ENCODE measurements at regions not wholly inside any gene's neighbourhood (a gene's known extent, or its start where the extent isn't known, plus 50 kb on each side); places are given as distances from the start of the nearest gene placed in this dataset.

GRCh38 chr4:79049840-79050540 is 110.8 kb upstream of the PAQR3 start:
- H3K4me3 ChIP-seq (ENCODE audit: low read depth in 1 of 2, low read length in 2 of 2): no peak overlapping the region
- no peak for DNase-seq
- TF ChIP-seq EZH2 (IDR thresholded peaks at IDR 0.05; ENCODE audit: borderline replicate concordance, low read depth, low read length, severe bottlenecking) (no peak), CTCF (IDR thresholded peaks at IDR 0.05; ENCODE audit: borderline replicate concordance, extremely low read depth, low read length, poor library complexity, severe bottlenecking) (no peak)

GRCh38 chr4:79048878-79049277 is 109.6 kb upstream of the PAQR3 start:
- Histone ChIP-seq H3K4me1 (ENCODE audit: insufficient read depth, low read length) (no peaks in the 10 kb centered on the region), H3K9ac (ENCODE audit: low read depth, low read length) (no peak overlapping the region), H3K27ac (ENCODE audit: low read length) (no peak overlapping the region), H3K27me3 (ENCODE audit: insufficient read depth, low read length, poor library complexity) (no peaks in the 10 kb centered on the region), H3K9me3 (ENCODE audit: insufficient read depth, low read length, severe bottlenecking) (no peaks in the 10 kb centered on the region), H3K4me3 (ENCODE audit: low read depth in 1 of 2, low read length in 2 of 2) (no peak overlapping the region), H3K4me2 (ENCODE audit: insufficient read depth, low read length) (no peak overlapping the region), H2AFZ (ENCODE audit: low read depth, low read length) (no peak overlapping the region), H3K36me3 (ENCODE audit: insufficient read depth, low read length) (no peaks in the 10 kb centered on the region), H3K79me2 (ENCODE audit: insufficient read depth, low read length) (no peaks in the 10 kb centered on the region), H4K20me1 (ENCODE audit: insufficient read depth, low read length) (no peaks in the 10 kb centered on the region)
- no peak for ATAC-seq (ENCODE audit: insufficient read depth, low read depth)
- TF ChIP-seq CTCF (IDR thresholded peaks at IDR 0.05; ENCODE audit: borderline replicate concordance, extremely low read depth, low read length, poor library complexity, severe bottlenecking) (no peak), EZH2 (IDR thresholded peaks at IDR 0.05; ENCODE audit: borderline replicate concordance, low read depth, low read length, severe bottlenecking) (no peak)
- DNase-seq: no peak

More at GRCh38 chr4:79049840-79050540, 110.8 kb upstream of the PAQR3 start:
- H3K9me3 ChIP-seq (ENCODE audit: insufficient read depth, low read length, severe bottlenecking): no peaks in the 10 kb centered on the region
- H4K20me1 ChIP-seq (ENCODE audit: insufficient read depth, low read length): no peaks in the 10 kb centered on the region
- H3K9ac ChIP-seq (ENCODE audit: low read depth, low read length): no peak overlapping the region
- no peaks in the 10 kb centered on the region for H3K27me3 ChIP-seq (ENCODE audit: insufficient read depth, low read length, poor library complexity)
- no peak for ATAC-seq (ENCODE audit: insufficient read depth, low read depth)
- H3K36me3 ChIP-seq (ENCODE audit: insufficient read depth, low read length): no peaks in the 10 kb centered on the region
- H3K4me2 ChIP-seq (ENCODE audit: insufficient read depth, low read length): no peak overlapping the region
- no peaks in the 10 kb centered on the region for H3K4me1 ChIP-seq (ENCODE audit: insufficient read depth, low read length)
- H3K79me2 ChIP-seq (ENCODE audit: insufficient read depth, low read length): no peaks in the 10 kb centered on the region
- no peak overlapping the region for H3K27ac ChIP-seq (ENCODE audit: low read length)
- H2AFZ ChIP-seq (ENCODE audit: low read depth, low read length): no peak overlapping the region

GRCh38 chr4:79047316-79047715 is 108.1 kb upstream of the PAQR3 start:
- TF ChIP-seq EZH2 (IDR thresholded peaks at IDR 0.05; ENCODE audit: borderline replicate concordance, low read depth, low read length, severe bottlenecking) (no peak), CTCF (IDR thresholded peaks at IDR 0.05; ENCODE audit: borderline replicate concordance, extremely low read depth, low read length, poor library complexity, severe bottlenecking) (no peak)
- Histone ChIP-seq H3K4me1 (ENCODE audit: insufficient read depth, low read length) (no peaks in the 10 kb centered on the region), H2AFZ (ENCODE audit: low read depth, low read length) (no peak overlapping the region), H3K4me2 (ENCODE audit: insufficient read depth, low read length) (no peak overlapping the region), H3K27ac (ENCODE audit: low read length) (no peak overlapping the region), H3K9ac (ENCODE audit: low read depth, low read length) (no peak overlapping the region), H3K4me3 (ENCODE audit: low read depth in 1 of 2, low read length in 2 of 2) (no peak overlapping the region), H3K9me3 (ENCODE audit: insufficient read depth, low read length, severe bottlenecking) (no peaks in the 10 kb centered on the region), H3K36me3 (ENCODE audit: insufficient read depth, low read length) (no peaks in the 10 kb centered on the region), H3K27me3 (ENCODE audit: insufficient read depth, low read length, poor library complexity) (no peaks in the 10 kb centered on the region), H4K20me1 (ENCODE audit: insufficient read depth, low read length) (no peaks in the 10 kb centered on the region), H3K79me2 (ENCODE audit: insufficient read depth, low read length) (no peaks in the 10 kb centered on the region)
- no peak for DNase-seq
- ATAC-seq (ENCODE audit: insufficient read depth, low read depth): no peak

Measured in DND-41 (cell line).